Lung (tissue), 11 donors: ENCODE measurements at regions not wholly inside any gene's neighbourhood (a gene's known extent, or its start where the extent isn't known, plus 50 kb on each side); places are given as distances from the start of the nearest gene placed in this dataset.

Experiments used
- ATAC-seq: fragments of 200-7000 bp; cut with Tn5 transposase; one replicate; pipeline ENCODE4 v1.9.1; 2020; ENCODE audit warnings: moderate number of reproducible peaks; ENCODE audit not compliant: insufficient read depth, low FRiP score
- DNase-seq, 3 donors: peaks; one replicate each; pipeline ENCODE4 v3.0.0-alpha.2; 2013 to 2017
- H3K27ac ChIP-seq, 2 donors: one replicate each; pipeline ENCODE4 v1.5.1; 2013; ENCODE audit warnings: mild to moderate bottlenecking in 2 of 2, moderate library complexity in 2 of 2, control low read depth in 1 of 2, inconsistent platforms in 1 of 2, low read depth in 1 of 2, low read length in 1 of 2
- H3K27me3 ChIP-seq, 3 donors: one replicate each; pipeline ENCODE4 v1.5.1; 2013; ENCODE audit warnings: low read length in 2 of 3; ENCODE audit not compliant: control insufficient read depth in 3 of 3, insufficient read depth in 3 of 3
- H3K36me3 ChIP-seq, 4 donors: one replicate each; pipeline ENCODE4 v1.5.1; 2013; ENCODE audit warnings: low read length in 4 of 4, mild to moderate bottlenecking in 1 of 4, moderate library complexity in 1 of 4; ENCODE audit not compliant: control insufficient read depth in 4 of 4, insufficient read depth in 4 of 4
- H3K4me1 ChIP-seq, 5 donors: one replicate each; pipeline ENCODE4 v1.5.1; 2013; ENCODE audit warnings: low read length in 5 of 5, mild to moderate bottlenecking in 2 of 5, moderate library complexity in 1 of 5; ENCODE audit not compliant: control insufficient read depth in 5 of 5, insufficient read depth in 5 of 5
- H3K4me3 ChIP-seq: one replicate; pipeline ENCODE4 v1.5.1; 2013; ENCODE audit warnings: mild to moderate bottlenecking, control low read depth, moderate library complexity
- H3K9ac ChIP-seq, 2 donors: one replicate each; pipeline ENCODE4 v1.5.1; 2013; ENCODE audit warnings: low read length in 2 of 2, control low read depth in 1 of 2; ENCODE audit not compliant: insufficient read depth in 1 of 2
- H3K9me3 ChIP-seq, 4 donors: one replicate each; pipeline ENCODE4 v1.5.1; 2013; ENCODE audit warnings: low read length in 3 of 4, mild to moderate bottlenecking in 1 of 4, moderate library complexity in 1 of 4; ENCODE audit not compliant: control insufficient read depth in 4 of 4, insufficient read depth in 3 of 4
- CTCF ChIP-seq: IDR thresholded peaks from 2 replicates; pipeline ENCODE4 v1.5.1; 2012; ENCODE audit warnings: mild to moderate bottlenecking; ENCODE audit errors: control extremely low read depth, extremely low read depth
- WGBS, 2 donors: extraction: QIAGEN DNeasy Blood & Tissue Kit; methylation state at CpG; one replicate each; pipeline ENCODE4 v1.1.7; 2013; 5-methylcytosine and 5-hydroxymethylcytosine counted together
- donor health status: control.
- donor health status: control.
- donor health status: Bipolar disorder and iron deficiency.
- donor health status: healthy.
- donor health status: DM: yes; HTN: yes; CAD: no.

GRCh38 chr7:89988074-89988473, 166.2 kb upstream of the STEAP1 start:
- no peak for DNase-seq
- no peaks in the 10 kb centered on the region for H3K36me3 ChIP-seq
- no peaks in the 10 kb centered on the region for H3K4me1 ChIP-seq
- no peak overlapping the region for H3K27ac ChIP-seq
- 41 to 71% methylated on average over 1 of the region's 1 CpG for WGBS, 2 donors
- no peak overlapping the region for H3K4me3 ChIP-seq
- no peaks in the 10 kb centered on the region for H3K27me3 ChIP-seq
- no peak for TF ChIP-seq CTCF
- no peak overlapping the region for H3K9ac ChIP-seq
- no peaks in the 10 kb centered on the region for H3K9me3 ChIP-seq
- no peak for ATAC-seq

- Histone ChIP-seq H3K27ac (no peak overlapping the region), H3K9ac (no peak overlapping the region), H3K4me1 (no peaks in the 10 kb centered on the region), H3K27me3 (no peaks in the 10 kb centered on the region), H3K9me3 (no peaks in the 10 kb centered on the region), H3K4me3 (no peak overlapping the region), H3K36me3 (no peaks in the 10 kb centered on the region)
- 62 to 67% methylated on average over 2 of the region's 2 CpGs for WGBS, 2 donors
- DNase-seq (no peak), ATAC-seq (no peak)
- no peak for TF ChIP-seq CTCF
Measured at GRCh38 chr7:89989454-89989853, 164.8 kb upstream of the STEAP1 start.

GRCh38 chr7:89994483-89994882, 159.8 kb upstream of the STEAP1 start:
- Histone ChIP-seq H3K9me3 (peaks cover 0 to 7% (median 0%) of the 10 kb centered on the region in 4 donors), H3K4me1 (no peaks in the 10 kb centered on the region), H3K27me3 (no peaks in the 10 kb centered on the region), H3K27ac (no peak overlapping the region), H3K9ac (no peak overlapping the region), H3K36me3 (no peaks in the 10 kb centered on the region), H3K4me3 (no peak overlapping the region)
- no peak for TF ChIP-seq CTCF
- 56 to 82% methylated on average over 1 of the region's 1 CpG for WGBS, 2 donors
- no peak for DNase-seq
- ATAC-seq = no peak

- Histone ChIP-seq H3K27me3 (no peaks in the 10 kb centered on the region), H3K4me1 (no peaks in the 10 kb centered on the region), H3K27ac (no peak overlapping the region), H3K4me3 (no peak overlapping the region), H3K36me3 (no peaks in the 10 kb centered on the region), H3K9ac (no peak overlapping the region), H3K9me3 (peaks cover 0 to 7% (median 0%) of the 10 kb centered on the region in 4 donors)
- ATAC-seq (no peak), DNase-seq (no peak)
- no peak for TF ChIP-seq CTCF
- 63 to 78% methylated on average over 2 of the region's 2 CpGs for WGBS, 2 donors
Measured at GRCh38 chr7:89998554-89998953, 155.7 kb upstream of the STEAP1 start.
